ENCODE measurements at regions not wholly inside any gene's neighbourhood (a gene's known extent, or its start where the extent isn't known, plus 50 kb on each side); places are given as distances from the start of the nearest gene placed in this dataset.

GRCh38 chr2:146295080-146295670, 1549.7 kb upstream of the ACVR2A start:
- no peak for TF ChIP-seq POLR2AphosphoS5 (IDR thresholded peaks at IDR 0.05)
- TF ChIP-seq, protein P1, sequence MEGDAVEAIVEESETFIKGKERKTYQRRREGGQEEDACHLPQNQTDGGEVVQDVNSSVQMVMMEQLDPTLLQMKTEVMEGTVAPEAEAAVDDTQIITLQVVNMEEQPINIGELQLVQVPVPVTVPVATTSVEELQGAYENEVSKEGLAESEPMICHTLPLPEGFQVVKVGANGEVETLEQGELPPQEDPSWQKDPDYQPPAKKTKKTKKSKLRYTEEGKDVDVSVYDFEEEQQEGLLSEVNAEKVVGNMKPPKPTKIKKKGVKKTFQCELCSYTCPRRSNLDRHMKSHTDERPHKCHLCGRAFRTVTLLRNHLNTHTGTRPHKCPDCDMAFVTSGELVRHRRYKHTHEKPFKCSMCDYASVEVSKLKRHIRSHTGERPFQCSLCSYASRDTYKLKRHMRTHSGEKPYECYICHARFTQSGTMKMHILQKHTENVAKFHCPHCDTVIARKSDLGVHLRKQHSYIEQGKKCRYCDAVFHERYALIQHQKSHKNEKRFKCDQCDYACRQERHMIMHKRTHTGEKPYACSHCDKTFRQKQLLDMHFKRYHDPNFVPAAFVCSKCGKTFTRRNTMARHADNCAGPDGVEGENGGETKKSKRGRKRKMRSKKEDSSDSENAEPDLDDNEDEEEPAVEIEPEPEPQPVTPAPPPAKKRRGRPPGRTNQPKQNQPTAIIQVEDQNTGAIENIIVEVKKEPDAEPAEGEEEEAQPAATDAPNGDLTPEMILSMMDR (IDR thresholded peaks at IDR 0.05), result no peak
